ENCODE measurements at regions not wholly inside any gene's neighbourhood (a gene's known extent, or its start where the extent isn't known, plus 50 kb on each side); places are given as distances from the start of the nearest gene placed in this dataset.
A peak's percentile ranks its signal among the peaks of the same experiment; 100 is the strongest.

DNA sequence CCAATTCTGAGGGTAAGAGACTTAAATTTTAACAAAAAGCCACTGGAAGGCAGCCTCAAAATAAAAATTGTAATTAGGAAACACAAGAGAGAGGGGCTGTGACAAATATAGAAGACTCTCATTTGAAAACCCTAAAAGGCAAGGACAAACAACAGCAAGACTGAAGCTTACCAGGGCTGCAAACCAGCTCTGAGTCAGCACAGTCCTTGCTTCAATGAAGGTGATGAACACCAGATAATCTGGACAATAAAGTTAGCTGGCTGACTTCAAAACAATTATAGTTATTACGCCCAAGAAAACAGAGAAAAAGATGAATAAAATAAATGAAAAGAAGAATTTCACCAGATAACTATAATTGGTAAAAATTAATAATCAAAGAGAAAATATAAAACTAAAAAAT, 149.3 kb upstream of the NSMCE3 start:
- Histone ChIP-seq H3K4me1 (peaks cover 0 to 23% (median 10%) of the 10 kb centered on the region in 4 donors), H3K27ac (peak overlapping the region in 3 of 4 donors; percentile 52 to 71 (median 63)), H3K36me3 (no peaks in the 10 kb centered on the region), H3K27me3 (no peaks in the 10 kb centered on the region), H3K4me3 (no peak overlapping the region), H3K9me3 (no peaks in the 10 kb centered on the region)
- DNase-seq: no peak
- 90 to 94% methylated on average over 1 of the region's 1 CpG for WGBS, 2 donors
- TF ChIP-seq POLR2A (IDR thresholded peaks at IDR 0.05) (no peak), POLR2AphosphoS5 (IDR thresholded peaks at IDR 0.05) (peak; percentile 51 to 89 (median 86)), EP300 (IDR thresholded peaks at IDR 0.05) (no peak)
- intact Hi-C loops (cut with DNase I): no loop called here

DNA sequence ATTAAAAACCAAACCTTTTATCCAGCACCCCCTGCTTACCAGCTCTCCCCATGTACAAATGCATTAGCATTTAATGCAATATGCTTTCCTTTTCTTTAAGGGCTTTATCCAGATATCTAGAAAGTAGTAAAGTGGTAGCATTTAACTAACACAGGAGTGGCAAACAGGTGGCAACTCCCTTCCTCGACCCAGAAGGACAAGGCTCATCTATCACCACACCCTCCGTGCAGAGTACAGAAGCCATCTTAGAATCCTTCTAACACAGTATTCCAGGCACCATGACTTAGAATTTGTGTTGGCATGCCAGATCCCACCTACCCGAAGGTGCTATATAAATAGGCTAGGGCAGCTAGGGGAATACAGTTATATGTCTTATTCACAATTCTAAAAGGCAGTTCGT, 148.6 kb upstream of the NSMCE3 start:
- TF ChIP-seq POLR2AphosphoS5 (IDR thresholded peaks at IDR 0.05) (no peak), POLR2A (IDR thresholded peaks at IDR 0.05) (no peak)
- TF ChIP-seq, protein P1, sequence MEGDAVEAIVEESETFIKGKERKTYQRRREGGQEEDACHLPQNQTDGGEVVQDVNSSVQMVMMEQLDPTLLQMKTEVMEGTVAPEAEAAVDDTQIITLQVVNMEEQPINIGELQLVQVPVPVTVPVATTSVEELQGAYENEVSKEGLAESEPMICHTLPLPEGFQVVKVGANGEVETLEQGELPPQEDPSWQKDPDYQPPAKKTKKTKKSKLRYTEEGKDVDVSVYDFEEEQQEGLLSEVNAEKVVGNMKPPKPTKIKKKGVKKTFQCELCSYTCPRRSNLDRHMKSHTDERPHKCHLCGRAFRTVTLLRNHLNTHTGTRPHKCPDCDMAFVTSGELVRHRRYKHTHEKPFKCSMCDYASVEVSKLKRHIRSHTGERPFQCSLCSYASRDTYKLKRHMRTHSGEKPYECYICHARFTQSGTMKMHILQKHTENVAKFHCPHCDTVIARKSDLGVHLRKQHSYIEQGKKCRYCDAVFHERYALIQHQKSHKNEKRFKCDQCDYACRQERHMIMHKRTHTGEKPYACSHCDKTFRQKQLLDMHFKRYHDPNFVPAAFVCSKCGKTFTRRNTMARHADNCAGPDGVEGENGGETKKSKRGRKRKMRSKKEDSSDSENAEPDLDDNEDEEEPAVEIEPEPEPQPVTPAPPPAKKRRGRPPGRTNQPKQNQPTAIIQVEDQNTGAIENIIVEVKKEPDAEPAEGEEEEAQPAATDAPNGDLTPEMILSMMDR (IDR thresholded peaks at IDR 0.05): no peak
- H3K9me3 ChIP-seq: no peaks in the 10 kb centered on the region
- 57 to 69% methylated on average over 4 of the region's 4 CpGs for WGBS, 2 donors
- no peaks in the 10 kb centered on the region for H3K36me3 ChIP-seq
- peaks cover 0 to 23% (median 10%) of the 10 kb centered on the region in 4 donors for H3K4me1 ChIP-seq
- peak overlapping the region in 3 of 4 donors; percentile 52 to 71 (median 63) for H3K27ac ChIP-seq
- H3K4me3 ChIP-seq: no peak overlapping the region
- intact Hi-C loops (cut with DNase I): no loop called here
- no peaks in the 10 kb centered on the region for H3K27me3 ChIP-seq
- no peak for DNase-seq

DNA sequence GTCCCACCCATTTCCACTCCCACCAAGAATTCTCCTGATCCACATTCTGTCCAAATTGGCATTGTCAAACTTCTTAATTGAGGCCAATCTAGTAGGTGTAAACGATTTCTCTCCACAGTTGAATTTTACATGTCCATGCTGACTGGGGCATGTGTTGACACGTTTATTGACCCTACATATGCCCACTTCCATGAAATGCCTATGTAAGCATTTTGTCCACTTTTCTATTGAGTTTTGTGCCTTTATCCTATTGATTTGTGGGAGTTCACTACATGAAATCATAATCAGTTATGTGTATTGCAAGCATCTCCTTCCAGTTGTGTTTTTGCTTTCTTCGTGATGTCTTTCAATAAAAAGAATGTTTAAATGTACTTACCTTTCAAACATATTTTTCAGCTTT, 141.7 kb upstream of the NSMCE3 start:
- H3K36me3 ChIP-seq: no peaks in the 10 kb centered on the region
- no peaks in the 10 kb centered on the region for H3K27me3 ChIP-seq
- no peaks in the 10 kb centered on the region for H3K9me3 ChIP-seq
- DNase-seq: no peak
- intact Hi-C loops (cut with DNase I): no loop called here
- no peaks in the 10 kb centered on the region for H3K4me1 ChIP-seq
- H3K27ac ChIP-seq: no peak overlapping the region
- no peak overlapping the region for H3K4me3 ChIP-seq
- 85 to 91% methylated on average over 3 of the region's 3 CpGs for WGBS, 2 donors
- no peak for TF ChIP-seq EP300 (IDR thresholded peaks at IDR 0.05)
- TF ChIP-seq, protein P1 (IDR thresholded peaks at IDR 0.05): no peak
- no peak for TF ChIP-seq POLR2A (IDR thresholded peaks at IDR 0.05)
- no peak for TF ChIP-seq POLR2AphosphoS5 (IDR thresholded peaks at IDR 0.05)

DNA sequence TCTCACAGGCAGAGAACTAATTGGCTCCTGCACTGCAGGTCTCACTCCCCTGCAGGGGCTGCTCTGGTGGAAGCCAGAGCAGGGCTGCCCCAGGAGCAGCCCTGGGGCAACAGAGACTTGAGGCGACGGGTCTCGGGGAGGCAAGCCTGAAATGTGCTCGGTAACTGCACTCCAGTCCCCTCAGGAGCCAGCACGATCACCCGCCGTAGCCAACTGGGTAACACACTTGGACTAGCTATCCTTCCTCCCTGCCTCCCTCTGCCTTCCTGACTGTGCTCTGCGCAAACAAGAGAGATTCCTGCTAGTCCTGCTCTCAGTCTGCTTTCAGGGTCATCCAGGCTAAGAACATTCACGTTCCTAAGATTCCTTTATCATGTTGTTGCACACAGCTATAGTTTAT, 140.7 kb upstream of the NSMCE3 start:
- no peak for DNase-seq
- no peaks in the 10 kb centered on the region for H3K9me3 ChIP-seq
- no peak overlapping the region for H3K4me3 ChIP-seq
- TF ChIP-seq POLR2AphosphoS5 (IDR thresholded peaks at IDR 0.05) (no peak), POLR2A (IDR thresholded peaks at IDR 0.05) (no peak), EP300 (IDR thresholded peaks at IDR 0.05) (no peak)
- TF ChIP-seq, protein P1 (IDR thresholded peaks at IDR 0.05): no peak
- H3K27ac ChIP-seq: no peak overlapping the region
- H3K36me3 ChIP-seq: no peaks in the 10 kb centered on the region
- H3K4me1 ChIP-seq: no peaks in the 10 kb centered on the region
- H3K27me3 ChIP-seq: no peaks in the 10 kb centered on the region
- WGBS, 2 donors: 75 to 85% methylated on average over 9 of the region's 9 CpGs
- intact Hi-C loops (cut with DNase I): no loop called here

DNA sequence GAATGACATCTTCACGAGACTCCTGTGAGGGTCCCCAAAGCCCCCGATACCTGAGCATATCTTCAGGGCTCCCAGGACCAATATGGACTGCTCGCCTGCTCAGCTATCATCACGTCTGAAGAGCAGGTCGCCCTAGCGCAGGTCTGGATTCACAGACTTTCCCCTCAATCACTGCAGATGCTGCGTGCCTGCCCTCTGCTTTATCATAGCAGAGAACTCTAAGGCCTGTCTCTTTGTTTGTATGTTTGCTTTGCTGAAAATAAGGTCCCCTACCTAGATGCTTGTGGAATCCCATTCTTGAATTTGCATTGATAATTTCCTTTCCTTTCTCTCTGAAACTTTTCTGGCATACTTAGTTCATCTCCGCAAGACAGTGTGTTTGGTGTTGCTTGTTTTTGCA, 140.3 kb upstream of the NSMCE3 start:
- TF ChIP-seq, protein P1 (IDR thresholded peaks at IDR 0.05): no peak
- TF ChIP-seq POLR2AphosphoS5 (IDR thresholded peaks at IDR 0.05) (no peak), POLR2A (IDR thresholded peaks at IDR 0.05) (no peak), EP300 (IDR thresholded peaks at IDR 0.05) (no peak)
- WGBS, 2 donors: 84 to 90% methylated on average over 8 of the region's 8 CpGs
- Histone ChIP-seq H3K36me3 (no peaks in the 10 kb centered on the region), H3K4me1 (no peaks in the 10 kb centered on the region), H3K27ac (no peak overlapping the region), H3K4me3 (no peak overlapping the region), H3K27me3 (no peaks in the 10 kb centered on the region), H3K9me3 (no peaks in the 10 kb centered on the region)
- intact Hi-C loops (cut with DNase I): no loop called here
- no peak for DNase-seq

Data from sigmoid colon (tissue), 6 donors.